ENCODE measurements at regions not wholly inside any gene's neighbourhood (a gene's known extent, or its start where the extent isn't known, plus 50 kb on each side); places are given as distances from the start of the nearest gene placed in this dataset.
A peak's percentile ranks its signal among the peaks of the same experiment; 100 is the strongest.
"Not testable (repeated sequence)": the region's sequence is repeated elsewhere in the genome, so short reads cannot be mapped to it uniquely, and the experiment has no call there.

DNA sequence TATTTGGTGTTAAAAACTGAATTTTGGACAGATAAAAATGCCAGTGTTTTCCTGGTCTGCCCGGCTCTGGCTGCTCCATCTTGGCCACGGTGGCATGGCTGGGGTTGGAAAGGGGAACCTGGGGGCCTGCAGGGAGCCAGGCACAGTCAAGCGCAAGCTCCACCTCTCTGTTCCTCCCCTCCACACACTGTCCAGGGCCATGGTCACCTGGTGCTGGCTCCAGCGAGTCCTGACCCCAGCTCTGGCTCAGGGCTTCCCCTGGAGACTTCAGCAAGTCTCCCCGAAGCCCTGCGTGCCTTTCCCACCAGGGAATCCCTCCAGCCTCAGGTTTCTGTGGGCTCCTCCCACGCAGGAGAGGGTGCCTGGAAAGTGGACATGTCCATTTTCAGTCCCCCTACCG is 298.5 kb downstream of the QKI start:
- H3K9me3 Mint-ChIP-seq = no peaks in the 10 kb centered on the region
- no peak overlapping the region for H3K27ac Mint-ChIP-seq

DNA sequence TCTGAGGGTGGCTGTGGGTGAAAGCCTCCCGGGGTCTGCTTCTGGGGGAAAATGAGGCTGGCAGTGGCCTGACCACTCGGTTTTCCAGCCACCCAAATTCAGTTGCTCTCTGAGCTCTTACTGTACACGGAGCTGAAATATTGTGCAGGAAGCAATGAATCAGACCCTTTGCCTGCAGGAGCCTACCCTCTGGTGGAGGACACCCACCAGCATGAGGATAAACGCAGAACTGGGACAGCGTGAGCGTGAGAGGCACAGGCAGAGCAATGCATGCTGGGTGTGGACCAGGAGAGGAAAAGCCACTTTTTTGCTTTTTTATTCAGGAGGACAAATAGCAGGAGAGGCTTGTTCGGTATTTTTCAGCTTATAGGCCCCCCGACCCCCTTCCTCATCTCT is 298.0 kb downstream of the QKI start:
- ATAC-seq (peak; percentile 5), DNase-seq (no peak)
- peaks cover 8% of the 10 kb centered on the region for H3K4me1 Mint-ChIP-seq
- no peaks in the 10 kb centered on the region for H3K9me3 Mint-ChIP-seq
- H3K27me3 Mint-ChIP-seq = peaks cover 19% of the 10 kb centered on the region
- no peak overlapping the region for H3K4me3 Mint-ChIP-seq
- H3K27ac Mint-ChIP-seq = no peak overlapping the region

More for the DNA sequence above, 298.5 kb downstream of the QKI start:
- ATAC-seq = no peak
- Mint-ChIP-seq H3K4me3 (no peak overlapping the region), H3K4me1 (peaks cover 8% of the 10 kb centered on the region), H3K27me3 (peaks cover 15% of the 10 kb centered on the region)
- no peak for DNase-seq

DNA sequence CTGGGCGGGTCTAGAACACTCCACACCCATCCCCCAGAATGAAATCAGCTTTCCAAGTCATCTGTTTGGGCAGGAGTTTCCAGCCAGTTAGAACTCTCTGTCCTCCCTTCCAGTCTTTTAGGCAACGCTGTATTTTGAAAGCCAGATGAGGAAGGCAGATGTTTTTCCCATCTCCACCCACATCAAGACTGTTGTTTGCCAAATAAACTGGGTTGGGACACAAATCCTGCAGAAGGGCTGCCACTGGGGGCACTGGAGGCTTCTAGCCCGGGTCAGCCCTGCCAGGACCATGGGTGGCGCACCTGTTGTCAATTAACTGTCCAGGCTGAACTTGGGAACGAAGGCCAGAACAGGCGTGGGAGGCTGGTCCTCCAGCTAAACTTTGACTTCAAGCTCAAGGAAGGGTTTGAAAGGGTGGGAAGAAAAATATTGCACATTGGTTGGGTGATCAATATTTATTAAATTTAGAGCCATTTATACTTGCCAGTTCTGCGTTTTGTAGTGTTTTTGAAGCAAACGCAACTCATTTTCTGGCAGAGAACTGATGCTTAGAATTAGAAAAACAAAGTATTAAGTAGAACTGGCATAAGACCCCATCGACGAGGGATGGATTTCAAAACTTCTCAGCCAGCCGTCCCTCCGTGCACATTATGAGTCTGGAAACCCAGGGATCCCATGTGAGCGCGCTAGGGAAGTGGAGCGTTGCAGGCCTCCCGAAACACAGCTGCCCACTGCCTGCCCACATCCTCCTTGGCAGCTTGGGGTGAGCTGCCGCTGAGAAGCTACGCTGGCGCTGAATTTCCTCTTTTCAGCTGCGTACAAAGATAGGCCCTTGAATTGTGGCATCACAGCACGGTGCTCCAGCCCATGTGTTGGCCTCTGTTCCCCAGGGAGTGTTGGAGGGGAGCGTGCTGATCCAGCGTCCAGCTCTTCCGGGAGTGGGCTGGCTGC is 297.4 kb downstream of the QKI start:
- Mint-ChIP-seq H3K27me3 (peaks cover 24% of the 10 kb centered on the region), H3K27ac (peak overlapping the region in 1 of 2 donors; percentile 54), H3K4me3 (no peak overlapping the region), H3K4me1 (peaks cover 8% of the 10 kb centered on the region), H3K9me3 (no peaks in the 10 kb centered on the region)
- no peak for DNase-seq
- peak; percentile 29 for ATAC-seq

DNA sequence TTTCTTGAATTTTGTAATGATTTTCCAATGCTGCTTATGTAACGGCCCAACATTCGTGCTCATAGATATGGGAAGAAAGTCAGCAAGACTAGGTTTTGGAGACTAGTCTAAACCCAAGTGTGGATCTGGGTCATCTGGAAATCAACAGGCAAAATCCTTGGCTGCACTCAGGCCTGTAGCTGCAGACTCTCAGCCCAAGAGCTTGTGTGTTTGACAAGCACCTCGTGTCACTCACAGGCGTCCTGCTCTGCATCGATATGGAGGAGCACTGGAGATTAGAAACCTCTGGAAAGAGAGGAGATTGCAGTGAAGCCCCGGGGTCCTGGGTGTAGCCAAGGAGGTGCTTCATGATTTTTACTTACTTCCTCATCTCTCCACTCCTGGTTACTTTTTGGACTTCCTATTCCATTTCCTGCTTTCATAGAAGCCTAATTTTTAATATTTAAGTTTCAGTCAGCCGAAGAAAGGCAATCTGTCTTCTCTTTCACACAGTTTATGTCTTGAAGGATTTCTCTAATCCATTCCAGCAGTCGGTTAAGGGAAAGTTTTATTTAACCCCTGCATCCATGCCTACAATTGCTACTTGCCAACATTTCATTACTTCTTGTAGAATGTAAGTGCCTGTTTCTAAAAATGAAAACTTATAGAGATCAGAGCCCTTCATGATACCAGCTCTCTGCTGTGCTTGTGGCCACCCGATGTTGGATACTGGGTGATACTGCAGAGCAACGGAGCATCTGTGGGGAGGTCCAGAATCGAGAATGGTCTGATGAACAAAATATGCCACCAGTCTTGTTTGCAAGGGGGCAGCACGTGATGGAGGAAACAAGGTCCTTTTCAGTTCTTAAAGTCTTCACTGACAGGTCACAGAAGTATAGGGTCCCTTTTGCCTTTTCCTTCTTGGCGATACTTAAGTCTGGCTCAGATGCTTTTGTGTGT is 296.3 kb downstream of the QKI start:
- H3K4me1 Mint-ChIP-seq = peaks cover 8% of the 10 kb centered on the region
- ATAC-seq = no peak

DNA sequence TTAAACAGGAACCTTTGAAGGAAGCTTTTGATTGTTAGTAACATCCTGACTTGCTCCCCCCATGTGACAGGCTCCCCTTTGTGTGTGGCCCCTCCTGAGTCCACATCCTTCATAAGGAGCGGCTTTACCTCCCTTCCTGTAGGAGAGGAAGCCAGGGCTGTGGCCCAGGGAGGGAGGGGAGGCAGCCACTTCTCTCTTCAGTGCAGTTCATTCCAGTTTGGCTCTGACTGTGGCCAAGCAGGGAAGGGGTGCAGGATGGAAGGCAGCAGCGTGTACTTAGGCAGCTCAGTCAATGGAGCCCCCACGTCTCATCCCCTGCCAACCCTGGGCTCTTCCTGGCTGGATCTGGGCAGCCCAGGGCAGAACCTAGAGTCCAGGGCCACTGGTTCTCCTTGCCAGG is 295.2 kb downstream of the QKI start:
- Mint-ChIP-seq H3K4me1 (peaks cover 8% of the 10 kb centered on the region), H3K4me3 (no peak overlapping the region), H3K27ac (no peak overlapping the region), H3K9me3 (no peaks in the 10 kb centered on the region), H3K27me3 (peaks cover 24% of the 10 kb centered on the region)
- DNase-seq = no peak
- no peak for ATAC-seq

More for the DNA sequence above, 296.3 kb downstream of the QKI start:
- H3K27me3 Mint-ChIP-seq = peaks cover 24% of the 10 kb centered on the region
- H3K27ac Mint-ChIP-seq = no peak overlapping the region
- no peaks in the 10 kb centered on the region for H3K9me3 Mint-ChIP-seq
- no peak for DNase-seq
- no peak overlapping the region for H3K4me3 Mint-ChIP-seq

DNA sequence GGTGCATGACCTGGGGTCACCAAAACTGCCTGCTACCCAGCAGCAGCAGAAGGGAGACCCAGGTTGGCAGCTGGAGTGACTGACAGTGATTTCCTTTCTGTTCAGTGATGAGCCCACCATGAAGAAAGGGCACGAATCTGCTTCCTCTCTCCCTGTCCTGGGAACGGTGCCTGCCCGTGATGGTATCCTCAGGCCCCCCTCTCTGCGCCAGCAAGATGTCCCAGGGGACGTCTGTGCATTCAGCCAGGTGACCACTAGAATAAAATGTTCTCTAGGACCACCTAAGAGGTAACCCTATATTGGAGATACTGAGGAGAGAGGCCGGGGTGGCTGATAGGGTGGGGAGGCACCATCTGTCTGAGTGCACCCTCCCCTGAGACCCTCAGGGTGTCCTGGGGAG is 294.7 kb downstream of the QKI start:
- DNase-seq = no peak
- ATAC-seq = no peak
- H3K4me1 Mint-ChIP-seq = peaks cover 8% of the 10 kb centered on the region
- no peaks in the 10 kb centered on the region for H3K9me3 Mint-ChIP-seq
- H3K27ac Mint-ChIP-seq = no peak overlapping the region
- no peak overlapping the region for H3K4me3 Mint-ChIP-seq
- H3K27me3 Mint-ChIP-seq = peaks cover 24% of the 10 kb centered on the region

DNA sequence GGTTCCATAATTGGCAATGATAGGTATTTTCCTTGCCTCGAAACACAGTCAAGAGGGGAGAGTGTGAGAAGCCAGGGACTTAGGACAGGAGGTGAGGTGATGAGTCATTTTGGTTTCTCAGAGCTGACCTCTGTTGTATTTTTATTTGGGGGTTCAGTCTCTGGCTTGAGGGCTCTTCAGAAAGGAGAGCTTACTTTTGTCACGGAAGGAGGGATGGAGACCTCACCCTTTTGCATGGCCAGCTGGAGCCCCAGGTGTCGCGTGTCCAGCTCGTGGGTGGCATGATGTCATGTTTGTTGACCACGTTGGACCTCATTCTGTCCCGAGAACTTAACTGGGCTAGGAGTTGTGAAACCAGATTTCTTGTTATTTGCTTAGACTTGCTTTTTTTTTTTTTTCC is 293.9 kb downstream of the QKI start:
- H3K4me3 Mint-ChIP-seq = no peak overlapping the region
- no peak for DNase-seq
- peaks cover 8% of the 10 kb centered on the region for H3K4me1 Mint-ChIP-seq

DNA sequence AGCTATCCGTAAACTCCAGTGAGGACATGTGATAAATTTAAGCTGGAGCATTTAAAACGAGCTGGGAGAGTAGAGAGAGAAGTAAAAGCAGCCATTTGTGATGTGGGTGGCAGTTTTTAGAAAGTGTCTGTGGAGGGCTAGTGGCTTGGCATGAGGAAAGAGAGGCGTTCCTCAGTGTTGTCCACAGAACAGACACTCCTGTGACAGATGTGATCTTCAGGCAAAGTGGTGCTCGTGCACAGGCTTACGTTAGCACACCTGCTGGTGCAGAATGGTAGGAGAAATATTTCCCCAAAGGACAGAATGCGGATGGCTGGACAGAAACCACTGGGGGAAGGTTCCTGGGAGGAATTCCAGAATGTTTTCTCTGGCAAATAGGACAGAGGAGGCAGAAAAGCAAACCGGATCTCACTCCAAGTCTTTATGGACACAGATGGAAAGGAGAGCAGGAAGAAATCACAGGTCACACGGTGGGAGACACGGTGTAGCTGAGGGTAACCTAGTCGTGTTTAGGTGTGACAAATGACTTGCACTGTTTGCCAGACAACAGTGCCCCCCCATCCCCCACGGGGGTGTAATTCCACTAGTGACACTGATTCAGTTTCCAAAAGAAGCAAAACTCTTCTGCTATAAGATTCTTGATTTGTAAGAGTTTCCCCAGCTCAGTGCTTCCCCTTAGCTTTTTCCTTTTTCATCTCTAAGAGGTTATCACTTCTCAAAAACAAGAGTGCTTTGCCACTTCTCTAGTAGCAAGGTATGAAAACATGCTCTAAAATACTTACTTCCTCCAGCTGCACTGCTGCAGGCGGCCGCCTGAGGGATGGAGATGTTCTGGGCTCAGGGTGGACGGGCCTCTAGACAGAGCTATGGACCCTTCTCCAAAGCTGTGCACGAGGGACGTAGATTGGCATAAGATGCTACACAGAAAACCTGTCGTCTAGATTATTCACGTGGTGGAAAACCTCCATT is 293.2 kb downstream of the QKI start:
- H3K27ac Mint-ChIP-seq = no peak overlapping the region
- DNase-seq = no peak
- no peaks in the 10 kb centered on the region for H3K9me3 Mint-ChIP-seq
- H3K4me3 Mint-ChIP-seq = no peak overlapping the region
- peaks cover 27% of the 10 kb centered on the region for H3K27me3 Mint-ChIP-seq
- ATAC-seq = no peak
- H3K4me1 Mint-ChIP-seq = peaks cover 6% of the 10 kb centered on the region

More for the DNA sequence above, 293.9 kb downstream of the QKI start:
- H3K27me3 Mint-ChIP-seq = peaks cover 30% of the 10 kb centered on the region
- H3K27ac Mint-ChIP-seq = no peak overlapping the region
- no peak for ATAC-seq
- H3K9me3 Mint-ChIP-seq = no peaks in the 10 kb centered on the region

DNA sequence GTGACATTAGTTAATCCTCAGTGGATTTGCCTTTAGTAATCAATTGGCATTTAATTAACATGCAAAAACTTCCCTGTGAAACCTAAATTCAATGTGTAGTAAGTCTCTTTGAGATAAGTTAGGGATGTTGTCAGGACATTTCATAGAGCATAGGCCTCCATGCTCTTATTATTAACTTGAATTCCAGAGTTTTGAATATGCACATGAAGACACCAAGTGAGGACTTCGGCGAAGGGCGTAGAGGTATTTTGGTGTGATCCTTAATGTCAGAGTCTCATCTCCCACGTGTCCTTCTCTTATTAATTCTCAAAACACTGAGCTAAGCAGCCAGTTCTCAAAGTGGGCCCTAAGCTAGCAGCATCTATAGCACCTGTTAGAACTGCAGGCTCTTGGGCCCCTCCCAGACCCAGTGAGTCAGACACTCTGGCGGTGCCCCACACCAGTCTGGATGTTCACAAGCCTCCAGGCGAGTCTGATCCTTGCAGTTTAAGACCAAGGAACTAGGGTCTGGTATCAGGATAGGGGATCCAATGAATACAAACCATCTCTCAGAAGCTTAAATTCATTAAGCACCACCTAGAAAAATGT is 292.1 kb downstream of the QKI start:
- peaks cover 33% of the 10 kb centered on the region for H3K27me3 Mint-ChIP-seq
- H3K4me1 Mint-ChIP-seq = no peaks in the 10 kb centered on the region
- DNase-seq = no peak
- H3K4me3 Mint-ChIP-seq = no peak overlapping the region
- H3K27ac Mint-ChIP-seq = no peak overlapping the region
- no peak for ATAC-seq
- H3K9me3 Mint-ChIP-seq = no peaks in the 10 kb centered on the region

DNA sequence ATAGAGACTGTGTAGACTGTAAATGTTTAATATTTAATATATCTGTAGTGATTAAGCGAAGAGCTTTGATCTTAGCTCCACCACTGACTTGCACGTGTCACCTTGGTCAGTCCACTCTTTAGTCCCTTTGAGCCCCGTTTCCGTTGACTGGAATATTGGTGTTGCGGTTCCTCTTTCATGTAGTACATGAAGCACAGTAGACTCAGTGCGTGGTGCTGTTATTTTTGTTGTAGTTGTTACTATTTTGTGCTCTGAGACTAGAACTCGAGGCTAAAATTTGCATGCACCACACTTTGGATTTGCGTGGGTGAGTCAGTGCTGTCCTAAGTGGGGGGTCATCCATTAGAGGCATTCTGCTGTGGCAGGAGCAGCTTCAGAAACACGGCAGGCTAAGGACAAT is 291.4 kb downstream of the QKI start:
- Mint-ChIP-seq H3K27me3 (peaks cover 38% of the 10 kb centered on the region), H3K27ac (no peak overlapping the region), H3K4me1 (no peaks in the 10 kb centered on the region), H3K4me3 (no peak overlapping the region), H3K9me3 (no peaks in the 10 kb centered on the region)
- DNase-seq (no peak), ATAC-seq (no peak)

DNA sequence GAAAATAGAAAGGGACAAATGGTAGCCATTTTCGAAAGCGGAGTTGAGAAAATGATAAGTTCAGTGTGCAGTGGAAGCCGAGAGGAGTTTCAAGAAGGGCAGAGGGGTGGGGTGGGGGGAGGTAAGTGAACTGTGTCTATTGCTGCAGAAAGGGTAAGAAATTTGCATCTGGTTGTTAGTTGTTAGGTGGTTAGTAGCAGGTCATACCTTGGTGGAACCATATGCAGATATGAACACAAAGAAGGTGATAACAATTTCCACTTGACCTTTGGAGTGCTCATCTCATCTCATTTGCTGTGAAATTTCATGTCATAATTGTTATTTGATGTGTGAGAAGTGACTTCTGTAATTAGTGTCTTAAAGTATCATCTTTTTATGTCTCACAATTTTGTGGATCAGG is 288.2 kb downstream of the QKI start:
- no peak for ATAC-seq
- no peak overlapping the region for H3K27ac Mint-ChIP-seq
- no peak for DNase-seq
- H3K4me1 Mint-ChIP-seq = no peaks in the 10 kb centered on the region
- no peaks in the 10 kb centered on the region for H3K9me3 Mint-ChIP-seq
- peaks cover 57% of the 10 kb centered on the region for H3K27me3 Mint-ChIP-seq
- H3K4me3 Mint-ChIP-seq = no peak overlapping the region

DNA sequence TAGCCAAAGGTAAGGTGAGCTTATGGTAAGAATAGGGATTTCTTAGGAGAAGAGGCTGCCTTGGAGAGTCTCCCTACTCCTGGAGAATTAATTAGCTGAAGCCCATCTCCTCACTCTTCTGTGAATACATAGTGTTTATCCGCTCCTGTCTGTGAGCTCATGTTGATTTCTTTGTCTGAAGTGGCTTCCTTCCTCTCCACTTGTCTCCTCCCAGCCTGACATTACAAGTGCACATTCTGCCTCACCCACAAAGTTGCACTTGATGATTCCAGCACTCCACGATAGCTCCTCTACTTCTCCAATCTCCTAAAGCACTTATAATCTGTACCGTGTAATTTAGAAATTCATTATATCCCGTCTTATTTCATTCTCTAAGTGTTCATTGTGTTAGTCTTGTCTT is 287.2 kb downstream of the QKI start:
- DNase-seq (no peak), ATAC-seq (no peak)
- H3K27ac Mint-ChIP-seq = no peak overlapping the region
- H3K27me3 Mint-ChIP-seq = peaks cover 49% of the 10 kb centered on the region
- H3K4me3 Mint-ChIP-seq = no peak overlapping the region
- H3K4me1 Mint-ChIP-seq = no peaks in the 10 kb centered on the region
- no peaks in the 10 kb centered on the region for H3K9me3 Mint-ChIP-seq

DNA sequence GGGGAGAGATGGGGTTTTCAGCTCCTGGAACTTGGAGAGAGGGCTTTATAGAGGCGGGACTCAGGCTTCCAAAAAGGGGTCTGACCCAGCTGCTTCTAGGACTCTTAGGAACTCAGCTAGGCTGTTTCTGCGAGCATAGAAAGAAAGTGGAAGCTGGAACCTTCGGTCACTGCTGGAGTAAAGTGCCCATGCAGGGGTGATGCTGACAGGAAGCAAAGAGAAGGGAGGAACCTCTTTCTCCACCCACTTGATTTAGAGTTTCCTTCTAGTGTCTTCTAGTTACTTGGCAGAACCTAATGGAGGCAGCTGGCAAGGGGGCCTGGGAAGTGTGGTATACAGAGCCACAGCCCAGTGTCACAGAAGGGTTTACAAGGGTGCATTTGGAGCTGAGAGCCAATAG is 283.6 kb downstream of the QKI start:
- Mint-ChIP-seq H3K4me1 (no peaks in the 10 kb centered on the region), H3K4me3 (no peak overlapping the region), H3K27me3 (peaks cover 62% of the 10 kb centered on the region), H3K27ac (no peak overlapping the region), H3K9me3 (no peaks in the 10 kb centered on the region)
- no peak for ATAC-seq
- no peak for DNase-seq

DNA sequence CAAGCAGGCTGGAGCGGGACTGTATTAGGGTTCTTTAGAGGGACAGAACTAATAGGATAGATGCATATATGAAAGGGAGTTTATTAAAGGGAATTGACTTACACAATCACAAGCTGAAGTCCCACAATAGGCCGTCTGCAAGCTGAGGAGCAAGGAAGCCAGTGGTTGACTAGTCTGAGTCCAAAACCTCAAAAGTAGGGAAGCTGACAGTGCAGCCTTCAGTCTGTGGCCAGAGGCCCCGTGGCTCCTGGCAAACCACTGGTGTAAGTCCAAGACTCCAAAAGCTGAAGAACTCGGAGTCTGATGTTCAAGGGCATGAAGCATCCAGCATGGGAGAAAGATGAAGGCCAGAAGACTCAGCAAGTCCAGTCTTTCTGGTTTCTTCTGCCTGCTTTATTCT is 281.8 kb downstream of the QKI start:
- Mint-ChIP-seq H3K27ac (peak overlapping the region in 1 of 2 donors; percentile 49), H3K27me3 (peaks cover 46% of the 10 kb centered on the region)
- not testable (repeated sequence) for H3K4me3 Mint-ChIP-seq, ATAC-seq, DNase-seq, H3K9me3 Mint-ChIP-seq, H3K4me1 Mint-ChIP-seq

Measured in stimulated activated naive CD8-positive, alpha-beta T cell treated with anti-CD3 and anti-CD28 coated beads, Interleukin-15, amount 100 ng/mL, for 72 hours (primary cell).